HG02571 (cell line): ENCODE measurements at regions not wholly inside any gene's neighbourhood (a gene's known extent, or its start where the extent isn't known, plus 50 kb on each side); places are given as distances from the start of the nearest gene placed in this dataset.
"Not testable (repeated sequence)": the region's sequence is repeated elsewhere in the genome, so short reads cannot be mapped to it uniquely, and the experiment has no call there.

Source experiments
- ATAC-seq: cut with Tn5 transposase; IDR thresholded peaks from one replicate; pipeline ENCODE4 v1.9.1; 2021; ENCODE audit warnings: mild to moderate bottlenecking, moderate library complexity; ENCODE audit not compliant: unreplicated experiment

GRCh38 chr13:55554741-55555140, 1586.0 kb upstream of the PRR20A start:
- no peak for ATAC-seq

- no peak for ATAC-seq
These were observed 1580.4 kb upstream of the PRR20A start for GRCh38 chr13:55560331-55560730.

- no peak for ATAC-seq
These were observed 1577.5 kb upstream of the PRR20A start for GRCh38 chr13:55563267-55563666.

- ATAC-seq: no peak
These were observed 1574.4 kb upstream of the PRR20A start for GRCh38 chr13:55566334-55566733.

GRCh38 chr13:55566779-55567178, 1573.9 kb upstream of the PRR20A start:
- no peak for ATAC-seq

GRCh38 chr13:55567721-55568625, 1572.7 kb upstream of the PRR20A start:
- no peak for ATAC-seq

GRCh38 chr13:55569082-55569481, 1571.6 kb upstream of the PRR20A start:
- no peak for ATAC-seq

GRCh38 chr13:55569514-55569913, 1571.2 kb upstream of the PRR20A start:
- ATAC-seq: no peak

- no peak for ATAC-seq
These were observed 1570.3 kb upstream of the PRR20A start for GRCh38 chr13:55570371-55570770.

GRCh38 chr13:55571237-55571867, 1569.4 kb upstream of the PRR20A start:
- ATAC-seq: no peak

GRCh38 chr13:55572408-55572807, 1568.3 kb upstream of the PRR20A start:
- ATAC-seq: no peak

- no peak for ATAC-seq
These were observed 1567.9 kb upstream of the PRR20A start for GRCh38 chr13:55572862-55573261.

- ATAC-seq: no peak
These were observed 1567.2 kb upstream of the PRR20A start for GRCh38 chr13:55573565-55573964.

- ATAC-seq: no peak
These were observed 1564.3 kb upstream of the PRR20A start for GRCh38 chr13:55576389-55576788.

- ATAC-seq: no peak
These were observed 1563.5 kb upstream of the PRR20A start for GRCh38 chr13:55577082-55577846.

- no peak for ATAC-seq
These were observed 1562.9 kb upstream of the PRR20A start for GRCh38 chr13:55577847-55578210.

- not testable (repeated sequence) for ATAC-seq
These were observed 1558.4 kb upstream of the PRR20A start for GRCh38 chr13:55582294-55582693.

GRCh38 chr13:55583953-55584593, 1556.6 kb upstream of the PRR20A start:
- no peak for ATAC-seq

- no peak for ATAC-seq
These were observed 1537.9 kb upstream of the PRR20A start for GRCh38 chr13:55602784-55603183.

GRCh38 chr13:55606045-55606665, 1534.6 kb upstream of the PRR20A start:
- ATAC-seq: no peak
